Kidney (tissue), 13 donors: ENCODE measurements at regions not wholly inside any gene's neighbourhood (a gene's known extent, or its start where the extent isn't known, plus 50 kb on each side); places are given as distances from the start of the nearest gene placed in this dataset.
A peak's percentile ranks its signal among the peaks of the same experiment; 100 is the strongest.

Experiments
- DNase-seq, 5 donors: peaks; one replicate each; pipeline ENCODE4 v3.0.0-alpha.2; 2013 to 2020
- FAIRE-seq: peaks from 2 replicates; lab custom pipeline; 2012; peaks lifted over from hg19 to GRCh38; lab: Jason Lieb, UNC
- H3K27ac ChIP-seq, 2 donors: one replicate each; pipeline ENCODE4 v1.7.0; 2013; ENCODE audit warnings: low read depth in 2 of 2, low read length in 2 of 2, inconsistent platforms in 1 of 2
- H3K27me3 ChIP-seq: one replicate; pipeline ENCODE4 v1.7.1; 2013; ENCODE audit warnings: low read length, inconsistent platforms; ENCODE audit not compliant: control insufficient read depth, insufficient read depth
- H3K36me3 ChIP-seq, 3 donors: one replicate each; pipeline versions ENCODE4 v1.7.0 to v1.7.1; 2013; ENCODE audit warnings: low read length in 3 of 3, control low read depth in 1 of 3, inconsistent platforms in 1 of 3; ENCODE audit not compliant: insufficient read depth in 3 of 3, control insufficient read depth in 2 of 3
- H3K4me1 ChIP-seq, 3 donors: one replicate each; pipeline versions ENCODE4 v1.7.0 to v1.7.1; 2013; ENCODE audit warnings: low read length in 3 of 3, inconsistent platforms in 1 of 3, low read depth in 1 of 3; ENCODE audit not compliant: control insufficient read depth in 2 of 3, insufficient read depth in 2 of 3
- H3K4me3 ChIP-seq, 3 donors: one replicate each; pipeline versions ENCODE4 v1.7.0 to v1.8.1; 2013; ENCODE audit warnings: low read length in 3 of 3, control low read depth in 1 of 3, inconsistent platforms in 1 of 3
- H3K9ac ChIP-seq, 3 donors: one replicate each; pipeline versions ENCODE4 v1.7.0 to v1.7.1; 2013; ENCODE audit warnings: low read length in 3 of 3, control low read depth in 1 of 3, inconsistent platforms in 1 of 3
- H3K9me3 ChIP-seq, 3 donors: one replicate each; pipeline versions ENCODE4 v1.7.0 to v1.7.1; 2013; ENCODE audit warnings: low read length in 3 of 3, control low read depth in 1 of 3, inconsistent platforms in 1 of 3; ENCODE audit not compliant: control insufficient read depth in 2 of 3, insufficient read depth in 1 of 3
- CTCF ChIP-seq: IDR thresholded peaks from 3 replicates; pipeline ENCODE4 v1.5.1; 2012; ENCODE audit warnings: mild to moderate bottlenecking, moderate library complexity, borderline replicate concordance; ENCODE audit not compliant: insufficient read depth; ENCODE audit errors: extremely low read depth
- intact Hi-C: fragments of 100-400 bp; cut with DNase I; formaldehyde crosslinking; loops from one replicate; pipeline ENCODE4 v1.11.1; 2022
- donor health status: control.
- donor health status: control.
- donor health status: control.
- donor health status: control.
- donor health status: control.
- donor health status: DM: yes; HTN: yes; CAD: no.
- donor health status: Normal renal cell carcinoma (clear cell type).

GRCh38 chr6:113122060-113122459, 735.1 kb upstream of the MARCKS start:
- no peak for FAIRE-seq
- DNase-seq: peak in 1 of 5 donors; percentile 65
- no peaks in the 10 kb centered on the region for H3K27me3 ChIP-seq
- H3K4me3 ChIP-seq: no peak overlapping the region
- H3K36me3 ChIP-seq: no peaks in the 10 kb centered on the region
- TF ChIP-seq CTCF: no peak
- intact Hi-C loops: no loop called here
- no peak overlapping the region for H3K27ac ChIP-seq
- H3K9ac ChIP-seq: no peak overlapping the region
- H3K9me3 ChIP-seq: peaks cover 0 to 10% (median 0%) of the 10 kb centered on the region in 3 donors
- no peaks in the 10 kb centered on the region for H3K4me1 ChIP-seq

- Histone ChIP-seq H3K9ac (no peak overlapping the region), H3K9me3 (no peaks in the 10 kb centered on the region), H3K4me3 (no peak overlapping the region), H3K27me3 (no peaks in the 10 kb centered on the region), H3K4me1 (no peaks in the 10 kb centered on the region), H3K27ac (no peak overlapping the region), H3K36me3 (no peaks in the 10 kb centered on the region)
- DNase-seq (peak in 1 of 5 donors; percentile 7), FAIRE-seq (no peak)
- intact Hi-C loops: no loop called here
- no peak for TF ChIP-seq CTCF
Observed at GRCh38 chr6:113125626-113126025, 731.5 kb upstream of the MARCKS start.

DNA sequence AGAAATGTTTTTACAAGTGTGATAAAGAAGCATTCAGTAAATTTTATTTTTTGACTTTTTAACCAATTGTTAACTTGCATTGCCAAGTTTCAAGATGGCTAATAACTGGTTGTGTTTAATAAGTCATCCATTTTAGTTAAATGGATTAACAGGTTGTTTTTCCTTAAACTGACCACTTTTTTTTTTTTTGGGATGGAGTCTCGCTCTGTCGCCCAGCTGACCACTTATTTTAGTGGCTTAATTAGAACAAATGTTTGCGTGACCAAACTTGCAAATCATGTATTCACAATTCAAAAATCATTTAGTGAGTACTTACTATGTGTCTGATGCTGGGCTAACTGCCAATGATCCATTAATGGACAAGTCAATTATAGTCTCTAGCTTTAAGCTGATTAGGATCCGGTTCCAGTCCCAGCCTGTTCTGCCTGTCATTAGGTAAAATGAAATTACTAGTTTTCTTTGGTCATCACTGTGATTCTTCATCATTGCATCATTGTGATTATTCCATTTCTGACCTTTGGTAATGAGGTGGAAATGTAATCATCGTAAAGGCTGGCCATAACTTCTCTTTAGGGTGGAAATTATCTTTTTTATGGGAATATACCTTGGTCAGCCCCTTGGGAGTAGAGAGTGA, 729.2 kb upstream of the MARCKS start:
- no peaks in the 10 kb centered on the region for H3K4me1 ChIP-seq
- no peak overlapping the region for H3K9ac ChIP-seq
- no peak overlapping the region for H3K27ac ChIP-seq
- FAIRE-seq (no peak), DNase-seq (no peak)
- H3K27me3 ChIP-seq: no peaks in the 10 kb centered on the region
- no peaks in the 10 kb centered on the region for H3K36me3 ChIP-seq
- no peaks in the 10 kb centered on the region for H3K9me3 ChIP-seq
- intact Hi-C loops: no loop called here
- TF ChIP-seq CTCF: no peak
- no peak overlapping the region for H3K4me3 ChIP-seq

GRCh38 chr6:113128661-113129060, 728.5 kb upstream of the MARCKS start:
- TF ChIP-seq CTCF: no peak
- no peaks in the 10 kb centered on the region for H3K27me3 ChIP-seq
- no peaks in the 10 kb centered on the region for H3K4me1 ChIP-seq
- H3K4me3 ChIP-seq: no peak overlapping the region
- H3K9me3 ChIP-seq: no peaks in the 10 kb centered on the region
- no peaks in the 10 kb centered on the region for H3K36me3 ChIP-seq
- H3K27ac ChIP-seq: no peak overlapping the region
- no peak overlapping the region for H3K9ac ChIP-seq
- DNase-seq (peak in 1 of 5 donors; percentile 7), FAIRE-seq (no peak)
- intact Hi-C loops: no loop called here
